CD4-positive, alpha-beta T cell treated with Interleukin-1 beta for 1 hour (primary cell): ENCODE measurements at regions not wholly inside any gene's neighbourhood (a gene's known extent, or its start where the extent isn't known, plus 50 kb on each side); places are given as distances from the start of the nearest gene placed in this dataset.

Source experiments
- DNase-seq, 2 donors: peaks; one replicate each; pipeline ENCODE4 v3.0.0-alpha.2; 2020 to 2022

DNA sequence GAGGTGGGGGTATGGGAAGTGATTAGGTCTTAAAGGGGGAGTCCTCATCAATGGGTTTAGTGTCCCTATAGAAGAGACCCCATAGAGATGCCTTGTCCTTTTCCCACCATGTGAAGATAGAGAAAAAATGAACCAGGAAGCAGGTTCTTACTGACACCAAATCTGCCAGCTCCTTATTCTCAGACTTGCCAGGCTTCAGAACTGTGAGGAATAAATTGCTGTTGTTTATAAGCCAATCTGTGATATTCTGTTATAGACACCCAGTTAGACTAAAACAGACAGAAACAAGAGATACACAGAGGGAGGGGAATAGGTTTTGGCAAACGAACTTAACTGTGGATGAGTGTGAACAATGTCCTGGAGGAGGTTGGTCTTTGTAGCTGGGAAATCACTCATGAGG is 381.4 kb downstream of the ADRA2A start:
- no peak for DNase-seq

DNA sequence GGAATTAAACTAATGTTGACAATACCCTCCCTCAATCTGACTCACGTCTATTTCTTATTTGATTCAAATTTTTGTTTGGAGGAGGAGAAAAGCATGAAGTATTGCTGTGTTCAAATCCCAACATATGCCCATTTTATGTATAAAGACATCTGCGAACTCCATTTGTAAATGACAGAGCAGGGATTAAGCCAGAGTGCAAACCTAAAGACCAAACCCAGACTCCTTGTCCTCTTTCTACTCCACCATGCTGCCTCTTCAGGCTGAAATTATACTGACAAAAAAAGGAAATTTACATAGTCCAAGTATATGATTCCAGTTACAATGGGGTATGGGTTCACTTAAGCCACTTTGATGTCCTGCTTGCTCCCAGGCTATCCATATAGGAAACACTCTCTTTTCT is 383.1 kb downstream of the ADRA2A start:
- DNase-seq = no peak

DNA sequence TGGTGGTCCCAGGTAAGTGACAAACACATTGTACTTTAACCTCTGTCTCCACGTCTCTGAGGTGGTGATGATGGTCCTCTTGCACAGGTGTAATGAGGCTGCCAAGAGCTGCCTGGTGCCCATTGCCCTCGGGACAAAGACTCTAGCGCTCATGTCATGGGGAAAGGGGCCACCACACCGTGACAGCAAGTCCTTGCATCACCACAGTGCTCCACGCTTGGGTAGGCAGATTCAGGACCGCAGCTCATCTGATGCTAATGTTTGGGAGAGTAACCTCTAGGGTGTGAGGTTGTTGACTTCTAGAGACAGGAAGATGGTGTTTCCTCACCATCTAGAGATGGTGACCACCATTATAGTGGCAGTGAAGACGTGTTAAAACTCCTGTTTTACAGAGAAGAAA is 395.6 kb downstream of the ADRA2A start:
- no peak for DNase-seq

- DNase-seq = no peak
Observed at GRCh38 chr10:111473361-111473760, 396.5 kb downstream of the ADRA2A start.

DNA sequence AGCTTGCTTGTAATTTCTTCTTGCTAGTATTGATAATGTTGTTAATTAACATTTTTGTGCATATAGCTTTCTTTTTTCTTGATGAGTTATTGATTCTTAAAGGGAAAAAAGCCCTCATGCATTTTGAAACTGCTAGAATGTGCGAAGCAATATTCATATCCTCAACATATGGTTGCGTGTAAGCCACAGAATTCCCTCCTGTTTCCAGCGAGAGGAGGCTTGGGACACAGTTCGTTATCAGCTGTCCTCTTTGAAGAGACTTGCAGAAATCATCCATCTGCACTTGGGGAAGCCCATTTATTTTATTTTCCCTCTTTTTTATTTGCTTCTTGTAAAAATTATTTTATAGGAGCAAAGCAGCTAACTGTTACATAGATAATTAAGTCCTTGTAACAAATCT is 398.0 kb downstream of the ADRA2A start:
- DNase-seq = no peak

DNA sequence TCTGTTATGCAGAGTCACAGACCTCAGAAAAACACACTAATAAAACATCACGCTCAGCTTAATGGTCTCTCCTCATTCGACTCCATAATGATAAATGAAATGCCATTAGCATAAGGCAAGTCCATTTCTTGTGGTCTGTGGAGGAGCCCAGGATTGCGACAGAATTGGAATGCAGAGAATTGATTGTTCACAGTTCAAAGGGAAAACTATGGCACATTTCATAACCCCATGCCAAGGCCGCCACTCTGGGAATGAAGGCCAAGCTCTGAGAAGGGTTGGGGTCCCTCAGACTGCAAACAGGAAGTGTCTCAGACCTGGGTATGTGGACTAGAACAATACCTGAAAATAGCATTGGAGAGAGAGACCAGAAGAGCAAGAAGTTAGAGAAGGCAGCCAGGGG is 398.9 kb downstream of the ADRA2A start:
- DNase-seq = no peak

DNA sequence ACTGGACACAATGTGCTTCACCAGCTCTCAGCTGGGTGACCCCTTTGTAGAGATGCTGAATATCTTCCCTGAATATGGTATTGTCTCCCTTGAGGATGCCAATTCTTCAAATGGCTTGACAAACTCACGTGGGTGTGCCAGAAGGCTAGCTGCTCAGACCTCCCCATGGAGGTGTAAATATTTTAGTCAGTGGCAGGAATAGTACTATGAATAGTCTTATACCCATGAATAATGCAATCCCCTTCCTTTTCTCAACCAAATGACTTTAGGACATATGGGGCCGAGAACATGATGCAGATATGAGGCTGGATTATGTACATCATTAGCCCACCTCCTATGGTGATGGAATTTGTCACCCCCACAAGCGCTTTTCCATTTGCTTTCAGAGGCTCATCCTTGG is 401.8 kb downstream of the ADRA2A start:
- no peak for DNase-seq

GRCh38 chr10:111479966-111480365 is 403.1 kb downstream of the ADRA2A start:
- DNase-seq = no peak

DNA sequence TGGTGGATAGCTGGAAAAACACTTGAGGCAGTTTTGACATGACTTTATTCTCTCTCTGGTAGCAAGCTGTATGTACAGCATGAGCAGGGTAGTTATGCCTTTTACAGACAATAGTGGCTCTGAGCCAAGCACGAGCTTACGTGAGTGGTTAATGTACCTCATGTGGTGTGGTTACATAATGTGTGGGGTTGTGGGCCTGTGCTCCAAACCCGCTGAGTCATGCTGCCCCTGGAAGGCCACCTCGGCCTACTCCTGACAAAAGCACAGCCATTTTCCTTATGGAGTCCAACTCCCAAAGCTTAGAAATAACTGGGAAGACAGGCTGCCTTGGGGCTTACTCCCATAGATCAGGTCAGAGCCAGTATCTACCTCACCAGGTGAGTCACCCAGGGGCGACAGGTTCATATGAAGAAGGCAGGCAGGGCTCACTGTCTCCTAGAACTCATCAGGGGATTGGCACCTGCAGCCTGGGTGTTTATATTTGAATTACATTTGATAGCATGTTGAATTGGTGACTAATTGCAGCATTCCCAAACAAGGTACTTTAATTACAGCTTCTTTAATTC is 404.5 kb downstream of the ADRA2A start:
- no peak for DNase-seq

- DNase-seq = no peak
Observed at GRCh38 chr10:111481866-111482265, 405.0 kb downstream of the ADRA2A start.

- DNase-seq = no peak
Observed at GRCh38 chr10:111482621-111483216, 405.9 kb downstream of the ADRA2A start.

DNA sequence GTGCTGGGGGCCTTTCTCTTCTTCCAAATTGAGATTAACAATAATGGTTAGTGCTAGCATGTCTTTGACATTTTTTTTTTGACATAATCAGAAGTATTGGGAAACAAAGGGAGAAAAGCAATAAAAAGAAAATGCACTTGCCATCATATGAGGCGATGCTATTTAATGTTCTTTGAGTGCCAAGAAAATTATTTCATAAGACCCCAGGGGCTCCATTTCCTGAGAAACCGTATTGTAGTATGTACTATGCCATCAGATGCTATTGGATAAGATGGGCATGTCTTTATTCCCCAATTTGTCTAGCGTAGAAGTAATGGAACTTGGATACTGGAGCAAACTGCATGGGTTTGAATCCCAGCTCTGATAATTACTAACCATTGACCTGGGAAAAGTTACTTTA is 408.9 kb downstream of the ADRA2A start:
- no peak for DNase-seq

DNA sequence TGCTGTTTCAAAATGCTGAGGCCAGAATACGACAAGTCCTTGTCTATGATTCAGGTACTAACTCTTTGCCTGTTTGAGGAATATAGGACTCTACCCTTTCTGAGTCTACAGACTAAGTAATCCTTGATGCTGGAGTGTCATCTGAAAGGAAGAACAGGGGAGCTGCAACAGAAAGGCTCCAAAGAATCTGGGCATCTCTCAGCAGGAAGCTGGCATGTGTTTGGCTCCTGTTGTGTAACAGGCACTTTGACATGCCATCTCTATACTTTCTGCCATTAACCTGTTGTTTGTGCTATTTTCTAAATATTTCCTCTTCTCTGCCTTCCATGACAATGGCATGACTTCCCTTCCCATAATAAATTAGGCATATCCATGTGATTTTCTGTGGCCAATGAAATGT is 409.5 kb downstream of the ADRA2A start:
- no peak for DNase-seq

DNA sequence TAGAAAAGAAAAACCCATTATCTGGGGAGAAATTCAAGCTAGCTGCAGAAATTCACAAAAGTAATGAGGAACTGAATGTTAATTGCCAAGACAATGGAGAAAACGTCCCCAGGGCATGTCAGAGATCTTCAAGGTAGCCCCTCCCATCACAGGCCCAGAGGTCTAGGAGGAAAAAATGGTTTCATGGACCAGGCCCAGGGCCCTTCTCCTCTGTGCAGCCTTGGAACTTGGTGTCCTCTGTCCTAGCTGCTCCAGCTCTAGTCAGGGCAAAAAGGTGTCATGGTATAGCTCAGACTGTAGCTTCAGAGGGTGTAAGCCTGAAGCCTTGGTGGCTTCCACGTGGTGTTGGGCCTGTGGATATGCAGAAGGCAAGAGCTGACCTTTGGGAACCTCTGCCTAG is 411.8 kb downstream of the ADRA2A start:
- no peak for DNase-seq

GRCh38 chr10:111491154-111491553 is 414.3 kb downstream of the ADRA2A start:
- DNase-seq = no peak

DNA sequence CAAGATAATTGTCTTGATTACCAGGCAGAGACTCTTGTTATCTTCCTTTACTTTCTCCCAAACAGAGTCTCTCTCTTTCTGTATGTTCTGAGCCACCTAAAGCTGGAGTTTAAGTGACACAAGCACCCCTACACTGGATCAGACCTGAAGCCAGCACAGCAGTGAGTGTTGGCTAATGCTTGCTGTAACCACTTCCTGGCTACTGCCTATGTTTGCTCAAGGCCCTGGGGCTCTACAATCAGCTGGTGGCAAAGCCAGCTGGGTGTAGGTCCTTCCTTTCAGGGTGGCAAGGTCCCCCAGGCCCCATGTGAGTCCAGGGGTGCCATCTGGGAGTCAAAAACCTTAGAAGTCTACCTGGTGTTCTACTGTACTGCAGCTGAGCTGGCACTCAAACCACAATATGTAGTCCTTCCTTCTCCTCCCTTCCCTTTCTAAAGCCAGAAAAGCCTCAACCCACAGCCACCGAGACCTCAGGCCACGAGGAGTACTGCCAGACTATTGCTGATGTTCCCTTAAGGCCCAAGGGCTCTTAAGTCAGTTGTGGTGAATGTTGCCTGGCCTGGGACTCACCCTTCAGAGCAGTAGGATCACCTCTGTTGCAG is 416.3 kb downstream of the ADRA2A start:
- DNase-seq = no peak

- no peak for DNase-seq
Observed at GRCh38 chr10:111498560-111498959, 421.7 kb downstream of the ADRA2A start.

GRCh38 chr10:111504376-111504775 is 427.5 kb downstream of the ADRA2A start:
- DNase-seq = no peak

- no peak for DNase-seq
Observed at GRCh38 chr10:111506266-111507034, 429.6 kb downstream of the ADRA2A start.

DNA sequence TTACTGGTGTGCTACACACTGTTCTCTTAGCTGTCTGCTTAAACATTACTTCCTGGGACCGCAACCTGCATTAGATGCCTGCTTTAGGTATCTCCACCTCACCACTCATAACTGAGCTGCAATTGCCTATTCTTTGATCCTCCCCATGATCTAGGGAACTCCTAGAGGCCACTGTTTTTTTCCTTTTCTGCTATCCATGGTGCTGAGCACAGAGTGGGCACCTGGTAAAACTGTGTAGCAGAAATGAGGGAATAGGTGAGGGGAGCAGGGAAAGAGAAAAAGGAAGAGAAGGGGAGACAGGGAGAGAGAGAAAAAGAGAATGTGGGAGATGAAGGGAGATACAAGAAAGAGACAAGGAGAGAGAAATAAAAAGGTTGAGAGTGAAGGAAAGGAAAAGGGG is 434.9 kb downstream of the ADRA2A start:
- no peak for DNase-seq

GRCh38 chr10:111515264-111515663 is 438.4 kb downstream of the ADRA2A start:
- no peak for DNase-seq

GRCh38 chr10:111515706-111516105 is 438.9 kb downstream of the ADRA2A start:
- DNase-seq = no peak

- DNase-seq = no peak
Observed at GRCh38 chr10:111516144-111516543, 439.3 kb downstream of the ADRA2A start.

DNA sequence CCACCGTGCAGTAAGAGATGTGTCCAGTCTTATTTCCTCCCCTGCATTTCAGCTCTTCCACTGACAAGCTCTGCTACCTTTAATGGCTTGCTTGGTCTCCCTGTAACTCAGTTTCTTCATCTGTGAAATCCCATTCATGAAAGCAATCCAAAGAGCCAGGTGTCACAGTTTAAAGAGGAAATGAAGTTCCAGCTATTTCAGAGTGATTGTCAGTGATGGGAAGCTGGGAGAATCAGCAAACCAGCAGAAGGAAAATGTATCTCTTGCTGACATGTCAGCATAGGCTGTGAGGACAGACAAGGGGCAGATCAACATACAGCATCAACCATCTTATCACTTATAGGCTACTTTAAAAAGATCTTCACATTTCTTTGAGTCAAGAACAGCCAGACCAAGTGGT is 445.3 kb downstream of the ADRA2A start:
- DNase-seq = no peak
